ENCODE measurements at regions not wholly inside any gene's neighbourhood (a gene's known extent, or its start where the extent isn't known, plus 50 kb on each side); places are given as distances from the start of the nearest gene placed in this dataset.

GRCh38 chr4:62410371-62411003 is 1210.4 kb downstream of the ADGRL3 start:
- DNase-seq (ENCODE audit: low spot score) (no peak), ATAC-seq (no peak)

GRCh38 chr4:62408454-62408853 is 1208.3 kb downstream of the ADGRL3 start:
- ATAC-seq (no peak), DNase-seq (ENCODE audit: low spot score) (no peak)

- ATAC-seq (no peak), DNase-seq (ENCODE audit: low spot score) (no peak)
Measured at GRCh38 chr4:62407534-62407933, 1207.4 kb downstream of the ADGRL3 start.

GRCh38 chr4:62402088-62402806 is 1202.1 kb downstream of the ADGRL3 start:
- no peak for ATAC-seq
- DNase-seq (ENCODE audit: low spot score) = no peak

- ATAC-seq (no peak), DNase-seq (ENCODE audit: low spot score) (no peak)
Measured at GRCh38 chr4:62399242-62399641, 1199.1 kb downstream of the ADGRL3 start.

GRCh38 chr4:62398318-62398717 is 1198.2 kb downstream of the ADGRL3 start:
- DNase-seq (ENCODE audit: low spot score) (no peak), ATAC-seq (no peak)

GRCh38 chr4:62394766-62395165 is 1194.6 kb downstream of the ADGRL3 start:
- ATAC-seq (no peak), DNase-seq (ENCODE audit: low spot score) (no peak)

- DNase-seq (ENCODE audit: low spot score) (no peak), ATAC-seq (no peak)
Measured at GRCh38 chr4:62387808-62388207, 1187.7 kb downstream of the ADGRL3 start.

- ATAC-seq (no peak), DNase-seq (ENCODE audit: low spot score) (no peak)
Measured at GRCh38 chr4:62377700-62378099, 1177.6 kb downstream of the ADGRL3 start.

- ATAC-seq = no peak
- no peak for DNase-seq (ENCODE audit: low spot score)
Measured at GRCh38 chr4:62377245-62377644, 1177.1 kb downstream of the ADGRL3 start.

GRCh38 chr4:62366939-62367338 is 1166.8 kb downstream of the ADGRL3 start:
- ATAC-seq (no peak), DNase-seq (ENCODE audit: low spot score) (no peak)

- ATAC-seq (no peak), DNase-seq (ENCODE audit: low spot score) (no peak)
Measured at GRCh38 chr4:62360156-62360545, 1160.0 kb downstream of the ADGRL3 start.

- ATAC-seq (no peak), DNase-seq (ENCODE audit: low spot score) (no peak)
Measured at GRCh38 chr4:62359441-62360155, 1159.5 kb downstream of the ADGRL3 start.

GRCh38 chr4:62344915-62345314 is 1144.8 kb downstream of the ADGRL3 start:
- DNase-seq (ENCODE audit: low spot score) (no peak), ATAC-seq (no peak)

GRCh38 chr4:62344474-62344873 is 1144.3 kb downstream of the ADGRL3 start:
- DNase-seq (ENCODE audit: low spot score) (no peak), ATAC-seq (no peak)

- no peak for DNase-seq (ENCODE audit: low spot score)
- no peak for ATAC-seq
Measured at GRCh38 chr4:62342346-62342745, 1142.2 kb downstream of the ADGRL3 start.

GRCh38 chr4:62328526-62328925 is 1128.4 kb downstream of the ADGRL3 start:
- ATAC-seq (no peak), DNase-seq (ENCODE audit: low spot score) (no peak)

- no peak for DNase-seq (ENCODE audit: low spot score)
Measured at GRCh38 chr4:62327612-62328297, 1127.6 kb downstream of the ADGRL3 start.

GRCh38 chr4:62324215-62324614 is 1124.1 kb downstream of the ADGRL3 start:
- ATAC-seq (no peak), DNase-seq (ENCODE audit: low spot score) (no peak)

More at GRCh38 chr4:62327612-62328297, 1127.6 kb downstream of the ADGRL3 start:
- no peak for ATAC-seq

GRCh38 chr4:62320612-62321011 is 1120.5 kb downstream of the ADGRL3 start:
- DNase-seq (ENCODE audit: low spot score) = no peak
- ATAC-seq = no peak

GRCh38 chr4:62302710-62303109 is 1102.6 kb downstream of the ADGRL3 start:
- DNase-seq (ENCODE audit: low spot score) (no peak), ATAC-seq (no peak)

Data from left lobe of liver (tissue), 2 donors.